NCI-H1694 (cell line): ENCODE measurements at regions not wholly inside any gene's neighbourhood (a gene's known extent, or its start where the extent isn't known, plus 50 kb on each side); places are given as distances from the start of the nearest gene placed in this dataset.

Source experiments
- DNase-seq: peaks from one replicate; lab custom pipeline; 2025; lab: John Stamatoyannopoulos, UW

GRCh38 chr19:29292562-29292961, 79.6 kb upstream of the UQCRFS1 start:
- DNase-seq, result no peak

GRCh38 chr19:29293292-29293691, 80.3 kb upstream of the UQCRFS1 start:
- no peak for DNase-seq

- no peak for DNase-seq
Measured at GRCh38 chr19:29293736-29294342, 80.9 kb upstream of the UQCRFS1 start.

- DNase-seq, result no peak
Measured at GRCh38 chr19:29294343-29294811, 81.4 kb upstream of the UQCRFS1 start.

GRCh38 chr19:29295285-29295684, 82.3 kb upstream of the UQCRFS1 start:
- no peak for DNase-seq

- no peak for DNase-seq
Measured at GRCh38 chr19:29297381-29297780, 84.4 kb upstream of the UQCRFS1 start.

GRCh38 chr19:29299416-29300380, 86.7 kb upstream of the UQCRFS1 start:
- no peak for DNase-seq

- no peak for DNase-seq
Measured at GRCh38 chr19:29302002-29302928, 89.3 kb upstream of the UQCRFS1 start.

- no peak for DNase-seq
Measured at GRCh38 chr19:29303069-29303718, 90.2 kb upstream of the UQCRFS1 start.

- no peak for DNase-seq
Measured at GRCh38 chr19:29303719-29304090, 90.8 kb upstream of the UQCRFS1 start.

GRCh38 chr19:29305268-29305667, 92.3 kb upstream of the UQCRFS1 start:
- DNase-seq, result no peak

GRCh38 chr19:29308977-29309590, 96.1 kb upstream of the UQCRFS1 start:
- DNase-seq, result no peak

GRCh38 chr19:29309637-29310036, 96.7 kb upstream of the UQCRFS1 start:
- DNase-seq, result no peak

- peak; percentile 91 for DNase-seq
Measured at GRCh38 chr19:29311191-29311790, 98.3 kb upstream of the UQCRFS1 start.

- peak; percentile 88 for DNase-seq
Measured at GRCh38 chr19:29315556-29316190, 102.7 kb upstream of the UQCRFS1 start.

- no peak for DNase-seq
Measured at GRCh38 chr19:29318581-29318980, 105.6 kb upstream of the UQCRFS1 start.

- DNase-seq, result no peak
Measured at GRCh38 chr19:29320086-29320485, 107.1 kb upstream of the UQCRFS1 start.

GRCh38 chr19:29320618-29321017, 107.7 kb upstream of the UQCRFS1 start:
- DNase-seq, result no peak

- no peak for DNase-seq
Measured at GRCh38 chr19:29321116-29321515, 108.2 kb upstream of the UQCRFS1 start.

- DNase-seq, result no peak
Measured at GRCh38 chr19:29323021-29323430, 110.1 kb upstream of the UQCRFS1 start.
